ENCODE measurements at regions not wholly inside any gene's neighbourhood (a gene's known extent, or its start where the extent isn't known, plus 50 kb on each side); places are given as distances from the start of the nearest gene placed in this dataset.
A peak's percentile ranks its signal among the peaks of the same experiment; 100 is the strongest.

- TF ChIP-seq CHD7 (IDR thresholded peaks at IDR 0.05; ENCODE audit: low read depth, low read length): no peak
- TF ChIP-seq EP400 (IDR thresholded peaks at IDR 0.05): no peak
- no peak for TF ChIP-seq ARID1B (IDR thresholded peaks at IDR 0.05)
- peak; percentile 92 for TF ChIP-seq PKNOX1 (IDR thresholded peaks at IDR 0.05)
- TF ChIP-seq FOS (IDR thresholded peaks at IDR 0.05; ENCODE audit: extremely low read depth, insufficient read length): no peak
- TF ChIP-seq ZNF280B (CRISPR knock-in tag; IDR thresholded peaks at IDR 0.05): no peak
- no peak for TF ChIP-seq HMG20A (CRISPR knock-in tag; conservative IDR thresholded peaks at IDR 0.05)
- TF ChIP-seq ZNF134 (CRISPR knock-in tag; conservative IDR thresholded peaks at IDR 0.05): no peak
- no peak for TF ChIP-seq ZNF354B (CRISPR knock-in tag; IDR thresholded peaks at IDR 0.05)
- no peak for TF ChIP-seq ZBTB33 (CRISPR knock-in tag; IDR thresholded peaks at IDR 0.05)
- TF ChIP-seq ARID2 (IDR thresholded peaks at IDR 0.05): no peak
Observed at GRCh38 chr9:87793292-87793691, 67.4 kb downstream of the CTSL start (continued).
